Kidney epithelial cell (primary cell): ENCODE measurements at regions not wholly inside any gene's neighbourhood (a gene's known extent, or its start where the extent isn't known, plus 50 kb on each side); places are given as distances from the start of the nearest gene placed in this dataset.

ENCODE experiments used
- DNase-seq: peaks from one replicate; pipeline ENCODE4 v3.0.0-alpha.2; 2010; ENCODE audit warnings: low read depth
- H3K27me3 ChIP-seq: 2 replicates; pipeline ENCODE4 v1.6.0; 2011; ENCODE audit warnings: low read length; ENCODE audit not compliant: control insufficient read depth, insufficient read depth
- H3K36me3 ChIP-seq: 2 replicates; pipeline ENCODE4 v1.5.1; 2011; ENCODE audit warnings: low read length; ENCODE audit not compliant: control insufficient read depth, insufficient read depth
- H3K4me3 ChIP-seq: 2 replicates; pipeline ENCODE4 v1.5.1; 2011; ENCODE audit warnings: low read depth, mild to moderate bottlenecking, control low read depth, low read length
- TF ChIP-seq, protein P1 (sequence below): IDR thresholded peaks from 2 replicates; pipeline ENCODE4 v1.5.1; 2011; ENCODE audit warnings: mild to moderate bottlenecking, moderate library complexity, low read length, control low read depth, inconsistent platforms; ENCODE audit not compliant: insufficient read depth, poor library complexity, severe bottlenecking

DNA sequence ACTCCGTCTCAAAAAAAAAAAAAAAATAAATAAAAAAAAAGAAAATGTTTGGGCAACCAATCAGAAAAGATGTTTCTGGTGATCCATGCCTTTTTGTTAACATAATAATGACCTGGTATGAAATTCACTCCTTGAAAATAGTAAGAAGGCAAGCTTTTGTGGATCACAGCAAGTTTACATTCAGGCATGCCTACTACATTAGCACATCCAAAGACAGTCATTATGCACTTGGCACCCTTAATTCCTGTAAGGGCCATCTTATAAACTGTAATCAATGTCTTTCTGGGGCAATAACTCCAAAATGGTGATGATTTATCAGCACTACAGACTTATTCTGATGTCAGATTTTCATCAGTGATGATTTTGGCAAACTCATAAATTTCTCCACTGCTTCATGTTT, 1871.6 kb upstream of the AGA start:
- DNase-seq, result no peak
- TF ChIP-seq, protein P1, sequence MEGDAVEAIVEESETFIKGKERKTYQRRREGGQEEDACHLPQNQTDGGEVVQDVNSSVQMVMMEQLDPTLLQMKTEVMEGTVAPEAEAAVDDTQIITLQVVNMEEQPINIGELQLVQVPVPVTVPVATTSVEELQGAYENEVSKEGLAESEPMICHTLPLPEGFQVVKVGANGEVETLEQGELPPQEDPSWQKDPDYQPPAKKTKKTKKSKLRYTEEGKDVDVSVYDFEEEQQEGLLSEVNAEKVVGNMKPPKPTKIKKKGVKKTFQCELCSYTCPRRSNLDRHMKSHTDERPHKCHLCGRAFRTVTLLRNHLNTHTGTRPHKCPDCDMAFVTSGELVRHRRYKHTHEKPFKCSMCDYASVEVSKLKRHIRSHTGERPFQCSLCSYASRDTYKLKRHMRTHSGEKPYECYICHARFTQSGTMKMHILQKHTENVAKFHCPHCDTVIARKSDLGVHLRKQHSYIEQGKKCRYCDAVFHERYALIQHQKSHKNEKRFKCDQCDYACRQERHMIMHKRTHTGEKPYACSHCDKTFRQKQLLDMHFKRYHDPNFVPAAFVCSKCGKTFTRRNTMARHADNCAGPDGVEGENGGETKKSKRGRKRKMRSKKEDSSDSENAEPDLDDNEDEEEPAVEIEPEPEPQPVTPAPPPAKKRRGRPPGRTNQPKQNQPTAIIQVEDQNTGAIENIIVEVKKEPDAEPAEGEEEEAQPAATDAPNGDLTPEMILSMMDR, result no peak
- H3K36me3 ChIP-seq, result no peaks in the 10 kb centered on the region

DNA sequence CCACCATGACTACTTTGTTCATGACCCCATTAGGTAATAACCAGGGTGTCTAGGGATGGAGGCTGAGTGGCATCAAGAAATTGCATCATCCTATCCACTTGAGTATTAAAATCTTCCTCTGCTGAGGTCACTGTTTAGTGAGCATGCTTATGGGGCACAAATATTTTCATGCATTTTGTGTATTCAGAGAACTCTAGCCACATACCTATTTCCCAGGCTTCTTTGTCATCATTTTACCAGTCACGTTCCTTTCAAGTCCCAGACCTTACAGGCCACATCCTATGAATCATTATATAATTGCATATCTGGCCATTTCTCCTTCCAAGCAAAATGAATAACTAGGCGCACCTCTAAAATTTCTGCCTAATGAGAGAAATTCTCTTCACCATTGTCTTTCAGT, 1882.9 kb upstream of the AGA start:
- TF ChIP-seq, protein P1, result no peak
- Histone ChIP-seq H3K36me3 (no peaks in the 10 kb centered on the region), H3K4me3 (no peak overlapping the region), H3K27me3 (no peaks in the 10 kb centered on the region)
- no peak for DNase-seq

More for the DNA sequence above, 1871.6 kb upstream of the AGA start:
- Histone ChIP-seq H3K4me3 (no peak overlapping the region), H3K27me3 (no peaks in the 10 kb centered on the region)

DNA sequence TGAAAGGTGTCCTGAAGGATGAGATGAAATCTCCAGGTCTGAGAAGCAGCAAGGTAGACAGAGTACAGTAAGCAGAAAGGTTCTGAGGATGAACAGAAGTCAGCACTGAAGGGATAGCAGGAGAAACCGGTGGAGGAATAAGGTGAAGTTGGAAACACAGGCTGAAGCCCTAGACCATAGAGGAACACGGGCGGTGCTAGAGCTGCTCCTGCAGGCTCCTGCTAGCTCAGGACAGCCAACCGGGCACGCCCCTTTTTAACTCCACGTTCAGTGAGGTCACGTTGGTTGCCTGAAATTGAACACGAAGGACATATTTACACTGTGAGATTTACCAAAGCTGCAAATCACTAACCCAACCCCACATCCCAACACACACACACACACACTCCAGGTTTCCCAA, 1886.4 kb upstream of the AGA start:
- H3K27me3 ChIP-seq, result no peaks in the 10 kb centered on the region
- TF ChIP-seq, protein P1, result no peak
- no peaks in the 10 kb centered on the region for H3K36me3 ChIP-seq
- no peak overlapping the region for H3K4me3 ChIP-seq
- DNase-seq, result no peak

DNA sequence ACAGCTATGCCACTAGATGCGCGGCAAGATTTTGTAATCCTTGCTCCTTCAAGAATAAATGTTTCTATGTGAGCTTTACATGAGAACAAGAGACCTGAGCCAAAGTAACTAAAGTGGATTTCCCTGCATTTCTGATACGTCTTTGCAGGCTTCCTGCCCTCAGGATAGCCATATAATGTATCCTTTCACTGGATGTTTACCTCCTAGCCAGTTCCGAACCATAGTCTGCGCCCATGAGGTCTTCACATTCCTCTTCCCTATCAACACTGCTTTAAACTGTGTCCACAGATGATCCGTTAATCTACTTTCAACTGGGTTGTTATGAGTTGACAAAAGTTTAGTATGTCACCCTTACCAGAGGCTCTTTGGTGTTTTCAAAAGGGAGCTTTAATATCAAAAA, 1889.1 kb upstream of the AGA start:
- H3K4me3 ChIP-seq, result no peak overlapping the region
- no peaks in the 10 kb centered on the region for H3K27me3 ChIP-seq
- TF ChIP-seq, protein P1, result no peak
- DNase-seq, result no peak
- no peaks in the 10 kb centered on the region for H3K36me3 ChIP-seq

DNA sequence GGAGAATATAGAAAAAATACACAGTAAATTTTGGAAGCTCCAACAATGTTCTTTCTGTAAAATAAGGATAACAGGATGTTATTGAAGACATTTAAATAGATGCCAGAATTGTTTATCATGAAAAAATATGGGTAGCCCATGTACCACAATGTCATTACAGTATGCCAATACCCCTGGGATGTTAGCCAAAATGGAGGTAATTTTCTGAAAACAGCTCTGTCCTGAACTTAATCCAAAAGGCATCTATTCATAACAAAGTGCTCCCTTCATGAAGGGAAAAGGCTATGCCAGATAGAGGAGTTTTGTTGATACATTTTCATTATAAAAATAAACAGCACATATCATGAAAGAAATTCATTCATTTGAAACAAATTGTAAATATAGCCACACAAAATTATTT, 1902.6 kb upstream of the AGA start:
- Histone ChIP-seq H3K36me3 (no peaks in the 10 kb centered on the region), H3K4me3 (no peak overlapping the region), H3K27me3 (no peaks in the 10 kb centered on the region)
- TF ChIP-seq, protein P1, result no peak
- no peak for DNase-seq

DNA sequence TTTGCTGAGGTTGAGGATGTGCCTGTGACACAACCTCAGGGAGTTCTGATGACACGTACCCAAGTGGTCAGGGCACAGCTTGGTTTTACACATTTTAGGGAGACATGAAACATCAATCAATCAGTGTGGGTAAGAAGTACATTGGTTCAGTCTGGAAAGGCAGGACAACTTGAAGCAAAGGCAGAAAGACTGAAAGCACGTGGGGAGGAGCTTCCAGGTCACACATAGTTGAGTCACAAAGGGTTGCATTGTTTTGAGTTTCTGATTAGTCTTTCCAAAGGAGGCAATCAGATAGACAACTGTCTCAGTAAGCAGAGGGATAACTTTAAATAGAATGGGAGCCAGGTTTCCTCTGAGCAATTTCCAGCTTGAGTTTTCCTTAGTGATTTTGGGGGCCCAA, 1910.0 kb upstream of the AGA start:
- H3K4me3 ChIP-seq, result no peak overlapping the region
- no peak for DNase-seq
- no peaks in the 10 kb centered on the region for H3K27me3 ChIP-seq
- TF ChIP-seq, protein P1, result no peak
- H3K36me3 ChIP-seq, result no peaks in the 10 kb centered on the region
